ENCODE measurements at regions not wholly inside any gene's neighbourhood (a gene's known extent, or its start where the extent isn't known, plus 50 kb on each side); places are given as distances from the start of the nearest gene placed in this dataset.

DNA sequence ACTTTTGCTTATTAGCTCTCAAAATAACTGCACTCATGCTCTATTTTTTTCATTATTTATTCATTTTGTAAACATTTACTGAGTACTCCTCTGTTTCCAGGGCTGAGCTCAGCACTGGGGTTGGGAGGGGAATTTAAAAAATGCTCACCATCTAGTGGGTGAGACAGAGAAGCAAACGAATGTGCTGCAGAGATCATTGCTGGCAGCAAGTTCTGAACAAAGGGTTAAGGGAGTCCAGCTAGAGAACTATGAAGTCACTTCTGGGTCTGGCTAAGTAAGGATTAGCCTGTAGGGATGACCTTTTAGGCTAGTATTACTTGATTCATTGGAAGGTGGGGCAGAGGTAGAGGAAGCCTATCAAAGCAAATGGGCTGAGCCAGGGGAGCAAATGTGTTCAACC, 99.1 kb upstream of the ZNF644 start:
- H3K4me3 ChIP-seq: no peak overlapping the region
- intact Hi-C loops (cut with DNase I): no loop called here
- no peaks in the 10 kb centered on the region for H3K27me3 ChIP-seq
- ATAC-seq (peak; percentile 79), DNase-seq (no peak)
- H3K4me1 ChIP-seq: no peaks in the 10 kb centered on the region
- no peaks in the 10 kb centered on the region for H3K9me3 ChIP-seq
- H3K27ac ChIP-seq: peak overlapping the region; percentile 49
- no peaks in the 10 kb centered on the region for H3K36me3 ChIP-seq
- no peak for TF ChIP-seq CTCF (IDR thresholded peaks at IDR 0.05)

DNA sequence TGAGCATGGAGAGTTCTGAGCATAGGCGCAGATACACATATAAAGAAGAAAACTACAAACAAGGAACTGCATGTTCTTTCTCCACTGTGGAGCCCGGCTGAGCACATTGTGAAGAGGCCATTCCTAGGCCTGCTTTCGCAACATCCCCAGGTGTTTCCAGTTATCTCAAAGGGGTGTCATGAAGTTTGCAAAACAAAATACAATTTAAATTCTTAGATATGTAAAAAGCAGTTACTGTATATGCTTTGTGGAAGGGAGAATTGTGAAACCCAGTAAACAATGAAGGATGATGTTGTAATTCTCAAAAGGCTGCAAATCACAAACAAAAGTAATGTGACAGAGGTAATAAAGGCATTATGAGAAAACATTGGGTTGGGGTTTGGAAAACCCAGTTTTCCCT, 98.6 kb upstream of the ZNF644 start:
- Histone ChIP-seq H3K27me3 (no peaks in the 10 kb centered on the region), H3K4me1 (no peaks in the 10 kb centered on the region), H3K4me3 (no peak overlapping the region), H3K27ac (peak overlapping the region; percentile 49), H3K36me3 (no peaks in the 10 kb centered on the region), H3K9me3 (no peaks in the 10 kb centered on the region)
- ATAC-seq: peak; percentile 77
- intact Hi-C loops (cut with DNase I): no loop called here
- no peak for TF ChIP-seq CTCF (IDR thresholded peaks at IDR 0.05)
- no peak for DNase-seq

DNA sequence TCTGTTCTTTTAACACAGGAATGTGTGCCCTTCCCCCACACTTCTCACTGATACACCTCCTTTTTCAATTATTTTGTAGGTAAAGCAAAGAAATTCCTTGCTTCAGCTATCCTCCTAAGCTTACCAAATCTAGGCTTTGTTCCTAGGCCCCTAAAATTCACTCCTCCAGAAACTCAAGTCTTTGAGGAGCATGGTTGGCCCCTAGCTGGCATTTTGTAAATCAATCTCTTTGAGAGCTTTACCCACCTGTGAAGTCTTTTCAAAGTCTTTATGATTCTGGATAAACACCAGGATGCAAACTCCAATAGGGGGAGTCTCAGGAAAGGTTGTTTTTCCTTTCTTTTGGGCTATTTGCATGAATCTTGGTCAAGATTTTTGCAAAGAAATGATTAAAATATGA, 82.9 kb upstream of the ZNF644 start:
- no peak for ATAC-seq
- no peak for TF ChIP-seq CTCF (IDR thresholded peaks at IDR 0.05)
- intact Hi-C loops (cut with DNase I): no loop called here

GRCh38 chr1:91101328-91101727, 79.5 kb upstream of the ZNF644 start:
- Histone ChIP-seq H3K36me3 (no peaks in the 10 kb centered on the region), H3K4me3 (no peak overlapping the region), H3K9me3 (no peaks in the 10 kb centered on the region), H3K27me3 (no peaks in the 10 kb centered on the region), H3K4me1 (peaks cover 4% of the 10 kb centered on the region), H3K27ac (no peak overlapping the region)
- intact Hi-C loops (cut with DNase I): no loop called here
- no peak for TF ChIP-seq CTCF (IDR thresholded peaks at IDR 0.05)
- ATAC-seq (no peak), DNase-seq (no peak)

More for the DNA sequence above, 82.9 kb upstream of the ZNF644 start:
- H3K27ac ChIP-seq: no peak overlapping the region
- DNase-seq: no peak
- H3K4me1 ChIP-seq: peaks cover 4% of the 10 kb centered on the region
- no peak overlapping the region for H3K4me3 ChIP-seq
- no peaks in the 10 kb centered on the region for H3K36me3 ChIP-seq
- H3K27me3 ChIP-seq: no peaks in the 10 kb centered on the region
- no peaks in the 10 kb centered on the region for H3K9me3 ChIP-seq

GRCh38 chr1:91099746-91100621, 78.1 kb upstream of the ZNF644 start:
- Histone ChIP-seq H3K27ac (no peak overlapping the region), H3K4me3 (no peak overlapping the region), H3K4me1 (peaks cover 4% of the 10 kb centered on the region), H3K9me3 (no peaks in the 10 kb centered on the region), H3K36me3 (no peaks in the 10 kb centered on the region), H3K27me3 (no peaks in the 10 kb centered on the region)
- TF ChIP-seq CTCF (IDR thresholded peaks at IDR 0.05): no peak
- intact Hi-C loops (cut with DNase I): no loop called here
- ATAC-seq (peak; percentile 16), DNase-seq (no peak)

All from upper lobe of right lung (tissue), 1 donor.